HFFc6 (cell line): ENCODE measurements at regions not wholly inside any gene's neighbourhood (a gene's known extent, or its start where the extent isn't known, plus 50 kb on each side); places are given as distances from the start of the nearest gene placed in this dataset.

ENCODE experiments used
- DNase-seq: peaks from one replicate; pipeline ENCODE4 v3.0.0-alpha.2; 2018
- H3K27ac Mint-ChIP-seq: 2 replicates; pipeline ENCODE4 v1.8.0; 2020; ENCODE audit warnings: mild to moderate bottlenecking, mixed read lengths
- H3K27me3 Mint-ChIP-seq: 2 replicates; pipeline ENCODE4 v1.8.0; 2021; ENCODE audit warnings: mild to moderate bottlenecking, moderate library complexity, mixed read lengths; ENCODE audit not compliant: insufficient read depth
- H3K36me3 Mint-ChIP-seq: 2 replicates; pipeline ENCODE4 v1.8.0; 2021; ENCODE audit warnings: low read depth, mixed read lengths
- H3K4me1 Mint-ChIP-seq: 2 replicates; pipeline ENCODE4 v1.8.0; 2020; ENCODE audit warnings: low read depth, mixed read lengths
- H3K4me3 Mint-ChIP-seq: 2 replicates; pipeline ENCODE4 v1.8.0; 2020; ENCODE audit warnings: mild to moderate bottlenecking, moderate library complexity, mixed read lengths
- H3K9me3 Mint-ChIP-seq: 2 replicates; pipeline ENCODE4 v1.8.0; 2020; ENCODE audit warnings: mild to moderate bottlenecking, mixed read lengths
- CTCF ChIP-seq: fragments of 200-600 bp; sonication (generic); IDR thresholded peaks from 2 replicates; pipeline ENCODE4 v1.5.0; 2021; ENCODE audit warnings: antibody characterized with exemption, mild to moderate bottlenecking

GRCh38 chr16:9644258-9644657, 538.0 kb downstream of the GRIN2A start:
- H3K9me3 Mint-ChIP-seq: peaks cover 13% of the 10 kb centered on the region
- TF ChIP-seq CTCF: no peak
- no peak overlapping the region for H3K27ac Mint-ChIP-seq
- DNase-seq: no peak
- H3K36me3 Mint-ChIP-seq: no peaks in the 10 kb centered on the region
- no peaks in the 10 kb centered on the region; the same call in none of the 2 replicates for H3K27me3 Mint-ChIP-seq
- no peak overlapping the region for H3K4me3 Mint-ChIP-seq
- H3K4me1 Mint-ChIP-seq: no peaks in the 10 kb centered on the region

- no peak overlapping the region for H3K27ac Mint-ChIP-seq
- H3K9me3 Mint-ChIP-seq: peaks cover 13% of the 10 kb centered on the region; the same call in 1 of the 2 replicates
- H3K4me1 Mint-ChIP-seq: no peaks in the 10 kb centered on the region
Observed at GRCh38 chr16:9645911-9646310, 536.3 kb downstream of the GRIN2A start.

GRCh38 chr16:9647981-9648701, 534.1 kb downstream of the GRIN2A start:
- no peaks in the 10 kb centered on the region; the same call in none of the 2 replicates for H3K27me3 Mint-ChIP-seq
- DNase-seq: peak; percentile 10
- peaks cover 17% of the 10 kb centered on the region; the same call in 1 of the 2 replicates for H3K9me3 Mint-ChIP-seq
- no peak overlapping the region for H3K4me3 Mint-ChIP-seq
- H3K36me3 Mint-ChIP-seq: no peaks in the 10 kb centered on the region
- H3K4me1 Mint-ChIP-seq: no peaks in the 10 kb centered on the region
- TF ChIP-seq CTCF: peak; percentile 77
- H3K27ac Mint-ChIP-seq: no peak overlapping the region

More at GRCh38 chr16:9645911-9646310, 536.3 kb downstream of the GRIN2A start:
- H3K36me3 Mint-ChIP-seq: no peaks in the 10 kb centered on the region
- TF ChIP-seq CTCF: no peak
- H3K4me3 Mint-ChIP-seq: no peak overlapping the region
- no peak for DNase-seq
- no peaks in the 10 kb centered on the region; the same call in none of the 2 replicates for H3K27me3 Mint-ChIP-seq

GRCh38 chr16:9650284-9650683, 531.9 kb downstream of the GRIN2A start:
- no peak for TF ChIP-seq CTCF
- no peaks in the 10 kb centered on the region; the same call in none of the 2 replicates for H3K27me3 Mint-ChIP-seq
- H3K4me3 Mint-ChIP-seq: no peak overlapping the region
- peaks cover 17% of the 10 kb centered on the region; the same call in 1 of the 2 replicates for H3K9me3 Mint-ChIP-seq
- H3K36me3 Mint-ChIP-seq: no peaks in the 10 kb centered on the region
- H3K4me1 Mint-ChIP-seq: no peaks in the 10 kb centered on the region
- H3K27ac Mint-ChIP-seq: no peak overlapping the region
- no peak for DNase-seq

- 0 out of 2 replicates have a peak, but pooled peaks cover 4% of the 10 kb centered on the region for H3K36me3 Mint-ChIP-seq
- no peak for TF ChIP-seq CTCF
- DNase-seq: no peak
- H3K4me1 Mint-ChIP-seq: no peaks in the 10 kb centered on the region
- H3K9me3 Mint-ChIP-seq: peaks cover 25% of the 10 kb centered on the region
- H3K4me3 Mint-ChIP-seq: no peak overlapping the region
- H3K27ac Mint-ChIP-seq: no peak overlapping the region
- no peaks in the 10 kb centered on the region; the same call in 1 of the 2 replicates for H3K27me3 Mint-ChIP-seq
Observed at GRCh38 chr16:9655051-9655450, 527.2 kb downstream of the GRIN2A start.
